ENCODE measurements at regions not wholly inside any gene's neighbourhood (a gene's known extent, or its start where the extent isn't known, plus 50 kb on each side); places are given as distances from the start of the nearest gene placed in this dataset.

GRCh38 chr15:100777821-100778220 is 101.8 kb upstream of the ALDH1A3 start:
- no peak for DNase-seq
- Mint-ChIP-seq H3K4me3 (no peak overlapping the region), H3K36me3 (ENCODE audit: low read depth) (no peaks in the 10 kb centered on the region), H3K27ac (no peak overlapping the region), H3K27me3 (peaks cover 3% of the 10 kb centered on the region), H3K9me3 (peaks cover 2% of the 10 kb centered on the region), H3K4me1 (ENCODE audit: low read depth) (no peaks in the 10 kb centered on the region)

GRCh38 chr15:100778831-100779288 is 100.8 kb upstream of the ALDH1A3 start:
- Mint-ChIP-seq H3K27ac (no peak overlapping the region), H3K4me1 (ENCODE audit: low read depth) (no peaks in the 10 kb centered on the region), H3K4me3 (no peak overlapping the region), H3K36me3 (ENCODE audit: low read depth) (no peaks in the 10 kb centered on the region), H3K9me3 (peaks cover 2% of the 10 kb centered on the region), H3K27me3 (peaks cover 10% of the 10 kb centered on the region)
- DNase-seq = no peak

- DNase-seq = peak; percentile 12
- peaks cover 2% of the 10 kb centered on the region for H3K9me3 Mint-ChIP-seq
These were observed 100.1 kb upstream of the ALDH1A3 start for GRCh38 chr15:100779331-100780207.

DNA sequence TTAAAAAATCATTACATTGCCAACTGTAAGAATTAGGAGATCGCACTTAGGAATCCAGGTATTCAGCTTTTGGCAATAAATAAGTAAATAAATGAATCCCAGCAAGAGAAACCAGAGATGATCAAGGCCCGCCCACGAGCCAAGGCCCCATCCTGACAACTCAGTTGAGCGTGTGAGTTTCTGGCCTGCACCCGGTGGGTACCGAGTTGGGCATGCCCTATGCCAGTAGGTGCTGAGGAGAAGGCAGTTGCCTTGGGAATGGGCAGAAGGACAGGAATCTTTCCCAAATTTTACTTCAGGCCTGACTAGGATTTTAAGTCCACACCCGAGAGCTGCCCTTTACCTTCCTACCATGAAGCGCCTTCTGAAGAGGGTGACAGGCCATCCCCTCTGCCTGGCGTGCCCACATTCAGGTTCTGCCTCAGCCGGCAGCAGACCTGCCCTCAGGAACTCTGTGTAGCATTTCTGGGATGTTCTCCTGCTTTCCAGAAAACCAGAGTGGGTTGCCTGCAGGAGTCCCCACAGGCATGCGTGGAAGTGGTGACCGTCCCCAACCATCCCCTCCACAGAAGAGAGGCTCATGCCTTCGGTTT is 99.3 kb upstream of the ALDH1A3 start:
- H3K27me3 Mint-ChIP-seq = peaks cover 10% of the 10 kb centered on the region
- no peak overlapping the region for H3K4me3 Mint-ChIP-seq
- H3K4me1 Mint-ChIP-seq (ENCODE audit: low read depth) = no peaks in the 10 kb centered on the region
- H3K36me3 Mint-ChIP-seq (ENCODE audit: low read depth) = no peaks in the 10 kb centered on the region
- peak; percentile 5 for DNase-seq
- no peak overlapping the region for H3K27ac Mint-ChIP-seq
- H3K9me3 Mint-ChIP-seq = peaks cover 2% of the 10 kb centered on the region

More at GRCh38 chr15:100779331-100780207, 100.1 kb upstream of the ALDH1A3 start:
- Mint-ChIP-seq H3K27me3 (peaks cover 10% of the 10 kb centered on the region), H3K4me1 (ENCODE audit: low read depth) (no peaks in the 10 kb centered on the region), H3K4me3 (no peak overlapping the region), H3K36me3 (ENCODE audit: low read depth) (no peaks in the 10 kb centered on the region), H3K27ac (no peak overlapping the region)

DNA sequence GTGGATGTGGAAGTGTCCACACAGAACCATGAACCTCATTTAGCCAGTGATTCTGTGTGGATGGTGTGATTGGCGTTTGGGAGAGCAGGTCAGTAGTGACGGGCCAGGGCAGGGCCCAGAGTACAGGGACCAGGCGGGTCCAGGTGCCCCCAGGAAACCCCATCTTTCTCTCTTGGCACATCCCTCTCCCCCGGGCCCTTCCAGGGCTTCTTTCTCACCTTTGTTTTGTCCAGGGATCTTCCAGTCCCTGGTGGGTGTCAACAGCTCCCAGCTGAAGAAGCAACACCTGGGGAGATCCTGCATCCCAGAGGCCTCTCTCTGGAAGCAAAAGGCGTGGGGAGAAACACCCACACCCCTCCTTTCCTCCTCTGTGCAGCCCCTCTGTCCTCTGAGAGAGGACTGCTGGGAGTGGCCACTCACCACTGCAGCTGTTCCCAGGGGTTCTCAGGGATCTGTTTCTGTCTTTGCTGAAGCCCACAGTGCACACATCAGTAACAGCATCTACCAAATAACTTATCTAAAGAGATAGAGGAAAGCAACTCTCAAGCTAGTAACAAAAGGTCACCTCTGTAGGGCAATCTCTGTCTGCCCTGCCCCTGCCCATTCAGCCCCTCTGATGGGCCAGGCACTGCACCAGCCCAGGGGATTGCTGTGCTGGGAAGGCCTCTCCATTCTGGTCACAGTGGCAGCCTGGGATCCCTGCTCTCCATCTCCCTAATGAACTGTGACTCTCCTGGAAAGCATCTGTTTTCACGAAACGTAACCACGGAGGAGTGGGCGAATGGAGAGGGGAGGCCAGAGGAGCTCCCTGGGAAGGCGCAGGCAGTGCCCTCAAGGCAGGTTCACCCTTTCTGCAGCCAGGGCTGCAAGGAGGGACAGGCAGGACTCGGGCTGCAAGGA is 98.3 kb upstream of the ALDH1A3 start:
- no peak overlapping the region for H3K4me3 Mint-ChIP-seq
- no peaks in the 10 kb centered on the region for H3K4me1 Mint-ChIP-seq (ENCODE audit: low read depth)
- peaks cover 10% of the 10 kb centered on the region for H3K27me3 Mint-ChIP-seq
- no peaks in the 10 kb centered on the region for H3K9me3 Mint-ChIP-seq
- no peaks in the 10 kb centered on the region for H3K36me3 Mint-ChIP-seq (ENCODE audit: low read depth)
- peak; percentile 14 for DNase-seq
- H3K27ac Mint-ChIP-seq = no peak overlapping the region

GRCh38 chr15:100781961-100782530 is 97.6 kb upstream of the ALDH1A3 start:
- Mint-ChIP-seq H3K27ac (no peak overlapping the region), H3K9me3 (no peaks in the 10 kb centered on the region), H3K36me3 (ENCODE audit: low read depth) (no peaks in the 10 kb centered on the region), H3K4me1 (ENCODE audit: low read depth) (no peaks in the 10 kb centered on the region), H3K27me3 (peaks cover 14% of the 10 kb centered on the region), H3K4me3 (no peak overlapping the region)
- peak; percentile 2 for DNase-seq

GRCh38 chr15:100783291-100783690 is 96.3 kb upstream of the ALDH1A3 start:
- Mint-ChIP-seq H3K36me3 (ENCODE audit: low read depth) (no peaks in the 10 kb centered on the region), H3K4me1 (ENCODE audit: low read depth) (no peaks in the 10 kb centered on the region), H3K27ac (no peak overlapping the region), H3K9me3 (no peaks in the 10 kb centered on the region), H3K27me3 (peaks cover 19% of the 10 kb centered on the region), H3K4me3 (no peak overlapping the region)
- DNase-seq = no peak

GRCh38 chr15:100783760-100784492 is 95.7 kb upstream of the ALDH1A3 start:
- no peaks in the 10 kb centered on the region for H3K36me3 Mint-ChIP-seq (ENCODE audit: low read depth)

GRCh38 chr15:100784493-100785180 is 95.0 kb upstream of the ALDH1A3 start:
- H3K4me3 Mint-ChIP-seq = no peak overlapping the region
- peaks cover 23% of the 10 kb centered on the region for H3K27me3 Mint-ChIP-seq
- no peaks in the 10 kb centered on the region for H3K9me3 Mint-ChIP-seq
- no peak for DNase-seq
- H3K36me3 Mint-ChIP-seq (ENCODE audit: low read depth) = no peaks in the 10 kb centered on the region
- H3K4me1 Mint-ChIP-seq (ENCODE audit: low read depth) = no peaks in the 10 kb centered on the region
- H3K27ac Mint-ChIP-seq = no peak overlapping the region

More at GRCh38 chr15:100783760-100784492, 95.7 kb upstream of the ALDH1A3 start:
- Mint-ChIP-seq H3K9me3 (no peaks in the 10 kb centered on the region), H3K27ac (no peak overlapping the region), H3K4me1 (ENCODE audit: low read depth) (no peaks in the 10 kb centered on the region), H3K4me3 (no peak overlapping the region), H3K27me3 (peaks cover 22% of the 10 kb centered on the region)
- no peak for DNase-seq

DNA sequence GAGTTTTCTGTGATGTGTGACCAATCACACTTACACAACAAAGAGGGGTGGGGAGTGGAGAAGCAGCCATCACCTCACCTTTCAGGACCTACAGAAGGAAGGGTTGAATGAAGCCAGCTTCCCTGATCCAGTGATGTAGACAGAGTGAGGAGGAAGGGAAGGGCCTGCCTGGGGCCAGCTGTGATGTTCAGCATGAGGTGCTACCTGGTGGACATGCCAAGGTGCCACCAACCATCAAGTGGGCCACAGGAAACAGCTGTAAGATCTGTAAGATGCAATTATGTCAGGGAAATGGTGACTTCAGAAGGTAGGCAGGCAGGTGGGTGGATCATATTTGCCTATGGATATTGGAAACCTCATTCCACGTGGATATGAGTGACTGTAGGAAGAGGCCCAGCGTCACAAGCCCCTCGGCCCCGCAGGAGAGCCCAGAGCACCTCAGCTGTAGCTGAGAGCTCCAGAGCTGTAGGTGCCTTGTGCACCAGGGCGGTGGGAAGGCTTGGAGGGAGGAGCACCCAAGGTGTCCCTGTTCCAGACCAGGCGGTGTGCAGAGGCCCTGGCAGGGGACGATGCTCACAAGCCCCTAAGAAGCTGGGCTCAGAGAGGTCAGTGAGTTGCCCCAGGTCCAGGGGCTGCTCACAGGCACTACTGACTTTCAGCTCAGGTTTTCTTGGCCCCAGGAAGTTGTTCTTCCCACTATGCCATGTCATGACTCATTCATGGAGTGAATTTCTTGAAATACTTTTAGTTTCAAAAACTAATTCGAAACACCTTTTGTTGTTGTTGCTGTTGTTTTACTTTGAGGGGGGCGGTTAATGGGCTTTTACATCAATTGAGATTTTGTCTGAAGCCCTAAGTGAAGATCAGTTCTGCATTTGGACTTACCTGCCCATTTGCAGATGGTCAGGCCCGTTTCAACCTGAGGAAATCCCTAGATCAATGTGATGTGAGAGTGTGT is 94.2 kb upstream of the ALDH1A3 start:
- no peaks in the 10 kb centered on the region for H3K36me3 Mint-ChIP-seq (ENCODE audit: low read depth)
- H3K9me3 Mint-ChIP-seq = no peaks in the 10 kb centered on the region
- no peak for DNase-seq
- peaks cover 29% of the 10 kb centered on the region for H3K27me3 Mint-ChIP-seq
- no peak overlapping the region for H3K27ac Mint-ChIP-seq
- no peaks in the 10 kb centered on the region for H3K4me1 Mint-ChIP-seq (ENCODE audit: low read depth)
- no peak overlapping the region for H3K4me3 Mint-ChIP-seq

DNA sequence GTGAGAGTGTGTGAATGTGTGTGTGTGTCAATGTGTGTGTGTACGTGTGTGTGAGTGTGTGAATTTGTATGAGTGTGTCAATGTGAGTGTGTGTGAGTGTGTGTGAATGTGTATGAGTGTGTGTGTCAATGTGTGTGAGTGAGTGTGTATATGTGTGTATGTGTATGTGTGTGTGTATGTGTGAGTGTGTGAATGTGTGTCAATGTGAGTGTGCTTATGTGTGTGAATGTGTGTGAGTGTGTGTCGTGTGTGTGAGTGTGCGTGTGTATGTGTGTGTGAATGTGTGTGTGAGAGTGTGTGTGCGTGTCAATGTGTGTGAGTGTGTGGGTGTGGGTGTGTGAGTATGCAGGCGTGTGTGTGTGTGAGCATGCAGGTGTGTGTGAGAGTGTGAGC is 93.5 kb upstream of the ALDH1A3 start:
- H3K36me3 Mint-ChIP-seq (ENCODE audit: low read depth) = no peaks in the 10 kb centered on the region
- no peak for DNase-seq
- no peaks in the 10 kb centered on the region for H3K9me3 Mint-ChIP-seq
- H3K27ac Mint-ChIP-seq = no peak overlapping the region
- no peak overlapping the region for H3K4me3 Mint-ChIP-seq
- no peaks in the 10 kb centered on the region for H3K4me1 Mint-ChIP-seq (ENCODE audit: low read depth)
- H3K27me3 Mint-ChIP-seq = peaks cover 34% of the 10 kb centered on the region

- Mint-ChIP-seq H3K27me3 (peaks cover 33% of the 10 kb centered on the region), H3K4me3 (no peak overlapping the region), H3K9me3 (no peaks in the 10 kb centered on the region), H3K36me3 (ENCODE audit: low read depth) (no peaks in the 10 kb centered on the region), H3K27ac (no peak overlapping the region), H3K4me1 (ENCODE audit: low read depth) (no peaks in the 10 kb centered on the region)
- no peak for DNase-seq
These were observed 92.6 kb upstream of the ALDH1A3 start for GRCh38 chr15:100786901-100787566.

Measured in activated T-cell treated with anti-CD3 and anti-CD28 coated beads, Interleukin-2, amount 50 U/mL, for 24 hours (primary cell).